HG03039 (cell line): ENCODE measurements at regions not wholly inside any gene's neighbourhood (a gene's known extent, or its start where the extent isn't known, plus 50 kb on each side); places are given as distances from the start of the nearest gene placed in this dataset.

Experiments used
- ATAC-seq: cut with Tn5 transposase; IDR thresholded peaks from one replicate; pipeline ENCODE4 v1.9.1; 2021; ENCODE audit warnings: mild to moderate bottlenecking, moderate library complexity; ENCODE audit not compliant: unreplicated experiment

- no peak for ATAC-seq
Observed at GRCh38 chr6:53974941-53975340, 136.3 kb upstream of the MLIP start.

GRCh38 chr6:53975941-53976615, 135.2 kb upstream of the MLIP start:
- ATAC-seq = no peak

GRCh38 chr6:53977551-53977950, 133.7 kb upstream of the MLIP start:
- no peak for ATAC-seq

GRCh38 chr6:53979468-53980067, 131.7 kb upstream of the MLIP start:
- ATAC-seq = peak; percentile 55

- ATAC-seq = no peak
Observed at GRCh38 chr6:53982366-53983050, 128.7 kb upstream of the MLIP start.

- no peak for ATAC-seq
Observed at GRCh38 chr6:53983301-53983700, 127.9 kb upstream of the MLIP start.

GRCh38 chr6:53984163-53984562, 127.1 kb upstream of the MLIP start:
- no peak for ATAC-seq

GRCh38 chr6:53984581-53984980, 126.7 kb upstream of the MLIP start:
- ATAC-seq = no peak

- no peak for ATAC-seq
Observed at GRCh38 chr6:53985366-53985765, 125.9 kb upstream of the MLIP start.

- no peak for ATAC-seq
Observed at GRCh38 chr6:53986165-53986720, 125.0 kb upstream of the MLIP start.

GRCh38 chr6:53986721-53987521, 124.3 kb upstream of the MLIP start:
- no peak for ATAC-seq

- ATAC-seq = no peak
Observed at GRCh38 chr6:53987522-53987888, 123.7 kb upstream of the MLIP start.

- ATAC-seq = no peak
Observed at GRCh38 chr6:53989504-53989903, 121.7 kb upstream of the MLIP start.

- no peak for ATAC-seq
Observed at GRCh38 chr6:53992522-53992921, 118.7 kb upstream of the MLIP start.

GRCh38 chr6:53994201-53994600, 117.0 kb upstream of the MLIP start:
- ATAC-seq = no peak

- ATAC-seq = no peak
Observed at GRCh38 chr6:53995935-53996334, 115.3 kb upstream of the MLIP start.

- ATAC-seq = no peak
Observed at GRCh38 chr6:53998303-53998702, 112.9 kb upstream of the MLIP start.

- ATAC-seq = no peak
Observed at GRCh38 chr6:53999088-53999755, 112.0 kb upstream of the MLIP start.

GRCh38 chr6:54002116-54002515, 109.1 kb upstream of the MLIP start:
- ATAC-seq = no peak

- ATAC-seq = no peak
Observed at GRCh38 chr6:54003316-54003715, 107.9 kb upstream of the MLIP start.

GRCh38 chr6:54008589-54008988, 102.7 kb upstream of the MLIP start:
- ATAC-seq = no peak
